Epithelial cell of proximal tubule (primary cell): ENCODE measurements at regions not wholly inside any gene's neighbourhood (a gene's known extent, or its start where the extent isn't known, plus 50 kb on each side); places are given as distances from the start of the nearest gene placed in this dataset.

Experiments
- DNase-seq: peaks from one replicate; pipeline ENCODE4 v3.0.0-alpha.2; 2011; ENCODE audit warnings: low read depth
- H3K4me3 ChIP-seq: 2 replicates; pipeline ENCODE4 v1.5.1; 2011; ENCODE audit warnings: low read depth, mild to moderate bottlenecking, low read length
- TF ChIP-seq, protein P1 (sequence below): conservative IDR thresholded peaks from 2 replicates; pipeline ENCODE4 v1.5.1; 2012; ENCODE audit warnings: low read depth, mild to moderate bottlenecking, low read length

DNA sequence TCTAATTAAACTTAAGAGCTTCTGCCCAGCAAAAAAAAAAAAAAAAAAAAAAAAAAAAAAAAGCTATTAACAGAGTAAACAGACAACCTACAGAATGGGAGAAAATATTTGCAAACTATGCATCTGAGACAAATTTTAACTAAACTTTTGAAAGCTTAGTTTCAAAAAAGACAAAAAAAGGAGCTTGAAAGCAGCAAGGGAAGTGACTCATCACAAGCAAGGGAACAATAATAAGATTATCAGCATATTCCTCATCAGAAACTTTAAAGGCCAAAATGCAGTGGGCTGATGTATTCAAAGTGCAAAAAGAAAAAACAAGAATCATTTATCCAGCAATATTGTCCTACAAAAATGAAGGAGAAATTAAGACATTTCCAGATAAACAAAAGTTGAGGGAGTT, 158.6 kb downstream of the RNF144B start:
- H3K4me3 ChIP-seq, result no peak overlapping the region
- DNase-seq, result no peak
- TF ChIP-seq, protein P1, sequence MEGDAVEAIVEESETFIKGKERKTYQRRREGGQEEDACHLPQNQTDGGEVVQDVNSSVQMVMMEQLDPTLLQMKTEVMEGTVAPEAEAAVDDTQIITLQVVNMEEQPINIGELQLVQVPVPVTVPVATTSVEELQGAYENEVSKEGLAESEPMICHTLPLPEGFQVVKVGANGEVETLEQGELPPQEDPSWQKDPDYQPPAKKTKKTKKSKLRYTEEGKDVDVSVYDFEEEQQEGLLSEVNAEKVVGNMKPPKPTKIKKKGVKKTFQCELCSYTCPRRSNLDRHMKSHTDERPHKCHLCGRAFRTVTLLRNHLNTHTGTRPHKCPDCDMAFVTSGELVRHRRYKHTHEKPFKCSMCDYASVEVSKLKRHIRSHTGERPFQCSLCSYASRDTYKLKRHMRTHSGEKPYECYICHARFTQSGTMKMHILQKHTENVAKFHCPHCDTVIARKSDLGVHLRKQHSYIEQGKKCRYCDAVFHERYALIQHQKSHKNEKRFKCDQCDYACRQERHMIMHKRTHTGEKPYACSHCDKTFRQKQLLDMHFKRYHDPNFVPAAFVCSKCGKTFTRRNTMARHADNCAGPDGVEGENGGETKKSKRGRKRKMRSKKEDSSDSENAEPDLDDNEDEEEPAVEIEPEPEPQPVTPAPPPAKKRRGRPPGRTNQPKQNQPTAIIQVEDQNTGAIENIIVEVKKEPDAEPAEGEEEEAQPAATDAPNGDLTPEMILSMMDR, result no peak

DNA sequence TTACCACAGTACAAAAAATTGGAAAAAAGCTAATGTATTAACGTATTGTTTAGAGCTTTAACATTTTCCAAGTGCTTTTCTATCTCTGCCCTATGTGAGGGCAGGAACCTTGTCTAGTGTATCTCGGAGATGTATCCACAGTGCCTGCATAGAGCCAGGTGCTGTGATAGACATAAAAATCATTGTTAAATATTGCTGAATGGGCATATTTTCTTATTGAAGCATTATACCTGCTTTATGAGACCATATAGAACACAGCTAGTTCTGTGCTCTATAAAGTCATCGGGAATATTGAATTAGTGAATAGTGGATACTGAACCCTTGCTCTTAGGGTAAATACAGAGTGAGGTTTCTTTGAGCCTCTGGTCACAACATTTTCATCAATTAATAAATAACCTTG, 163.0 kb downstream of the RNF144B start:
- DNase-seq, result no peak
- TF ChIP-seq, protein P1, result no peak
- no peak overlapping the region for H3K4me3 ChIP-seq

DNA sequence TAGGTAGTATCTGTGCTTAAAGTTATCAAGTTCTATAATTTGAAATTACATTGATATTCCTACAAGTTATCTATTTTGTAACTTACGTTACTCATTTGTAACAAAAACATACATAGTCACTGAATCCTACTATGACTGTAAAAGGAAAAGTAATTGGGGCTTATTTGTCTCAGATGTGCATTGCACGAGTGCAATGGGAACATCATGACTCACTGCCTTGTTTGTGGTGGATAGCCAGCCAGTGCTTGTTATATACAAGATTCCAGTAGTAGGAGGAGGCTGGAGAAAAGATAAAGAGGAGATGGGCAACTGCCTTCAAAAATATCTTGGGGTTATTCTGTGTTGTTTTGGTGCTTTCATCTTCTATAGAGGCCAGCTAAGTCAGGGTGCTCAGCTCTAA, 164.1 kb downstream of the RNF144B start:
- no peak overlapping the region for H3K4me3 ChIP-seq
- TF ChIP-seq, protein P1, result no peak
- DNase-seq, result no peak

DNA sequence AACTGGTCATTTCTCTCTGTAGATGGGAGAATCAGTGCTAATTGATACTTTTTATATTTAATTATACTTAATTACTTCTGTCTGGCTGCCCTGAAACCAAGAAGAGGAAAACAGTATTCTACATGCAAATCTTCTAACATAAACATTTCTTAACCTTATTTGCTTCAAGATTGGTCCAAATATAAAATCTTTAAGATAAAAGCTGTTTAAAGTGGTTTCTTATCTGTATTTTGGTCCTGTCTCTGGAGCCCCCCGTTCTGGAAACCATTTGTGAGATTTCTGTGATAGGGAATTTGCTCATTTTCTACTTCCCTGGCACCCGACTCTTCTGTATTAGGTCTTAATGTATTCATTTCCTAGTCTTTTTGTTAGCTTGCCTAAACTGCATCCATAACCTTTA, 168.6 kb downstream of the RNF144B start:
- H3K4me3 ChIP-seq, result no peak overlapping the region
- TF ChIP-seq, protein P1, result no peak
- no peak for DNase-seq

DNA sequence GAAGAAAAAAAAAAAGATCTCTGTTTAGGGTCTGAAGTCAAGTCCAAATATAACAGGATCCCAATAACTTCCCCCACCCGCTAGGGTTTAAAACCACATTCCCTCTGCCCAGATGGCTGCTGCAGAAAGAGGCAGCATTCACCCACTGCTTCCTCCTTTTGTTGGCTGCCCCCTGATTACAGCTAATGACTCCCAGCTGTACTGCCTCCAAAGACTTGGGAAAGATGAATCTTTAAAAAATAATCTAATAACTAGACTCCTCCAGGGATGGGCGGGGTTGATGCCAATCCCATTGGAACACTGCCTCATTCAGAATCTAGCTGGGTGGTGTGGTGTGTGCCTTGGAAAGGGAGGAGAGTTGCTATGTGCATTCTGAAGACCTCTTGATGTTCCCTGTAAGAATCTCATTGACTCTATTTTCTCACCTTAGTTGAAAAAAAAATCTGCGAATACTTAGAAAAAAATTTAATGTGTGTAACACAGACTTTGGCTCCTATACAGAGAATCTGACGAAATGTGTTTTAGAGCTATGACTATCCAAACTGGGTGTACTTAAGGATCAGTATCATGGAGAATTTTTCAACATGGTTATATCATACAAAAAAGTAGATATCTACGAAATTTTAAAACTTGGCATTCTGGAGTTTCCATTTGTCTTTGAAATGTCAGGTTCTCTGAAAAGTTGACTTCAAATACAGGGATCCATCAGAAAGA, 174.0 kb downstream of the RNF144B start:
- TF ChIP-seq, protein P1, result no peak
- no peak for DNase-seq
- no peak overlapping the region for H3K4me3 ChIP-seq

DNA sequence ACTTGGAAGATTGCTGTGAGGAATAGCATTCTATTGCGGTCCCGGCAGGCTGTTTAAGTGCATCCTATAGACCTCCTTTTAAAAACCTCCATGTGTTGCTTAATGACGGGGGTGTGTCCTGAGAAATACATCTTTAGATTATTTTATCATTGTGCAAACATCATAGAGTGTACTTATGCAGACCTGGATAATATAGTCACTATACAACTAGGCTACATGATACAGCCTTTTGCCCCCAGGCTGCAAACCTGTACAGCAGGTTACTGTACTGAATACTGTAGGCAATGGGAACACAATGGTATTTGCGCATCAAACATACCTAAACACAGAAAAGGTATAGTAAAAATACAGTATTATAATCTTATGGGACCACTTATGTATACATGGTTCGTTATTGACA, 175.6 kb downstream of the RNF144B start:
- H3K4me3 ChIP-seq, result no peak overlapping the region
- TF ChIP-seq, protein P1, result no peak

DNA sequence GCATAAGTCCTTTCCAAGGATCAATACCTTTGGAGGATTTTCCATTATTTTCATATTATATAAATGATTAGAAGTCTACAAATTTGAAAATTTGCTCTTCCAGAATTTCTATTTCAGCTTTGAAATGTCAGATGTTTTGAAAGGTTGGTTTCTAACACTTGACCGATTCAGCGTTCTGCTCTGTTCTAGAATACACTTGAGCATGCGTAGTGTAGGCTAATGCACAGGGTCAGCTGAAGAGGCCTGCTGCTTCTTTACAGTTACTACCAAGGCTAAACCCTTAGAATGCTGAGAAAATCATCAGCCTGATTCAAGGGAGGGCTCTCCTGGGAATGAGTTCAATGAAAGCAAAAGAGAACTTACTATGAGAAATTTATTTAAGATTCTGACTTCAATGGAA, 177.6 kb downstream of the RNF144B start:
- TF ChIP-seq, protein P1, result no peak
- no peak for DNase-seq
- no peak overlapping the region for H3K4me3 ChIP-seq

More for the DNA sequence above, 175.6 kb downstream of the RNF144B start:
- no peak for DNase-seq
